ENCODE measurements at regions not wholly inside any gene's neighbourhood (a gene's known extent, or its start where the extent isn't known, plus 50 kb on each side); places are given as distances from the start of the nearest gene placed in this dataset.
"Not testable (repeated sequence)": the region's sequence is repeated elsewhere in the genome, so short reads cannot be mapped to it uniquely, and the experiment has no call there.

DNA sequence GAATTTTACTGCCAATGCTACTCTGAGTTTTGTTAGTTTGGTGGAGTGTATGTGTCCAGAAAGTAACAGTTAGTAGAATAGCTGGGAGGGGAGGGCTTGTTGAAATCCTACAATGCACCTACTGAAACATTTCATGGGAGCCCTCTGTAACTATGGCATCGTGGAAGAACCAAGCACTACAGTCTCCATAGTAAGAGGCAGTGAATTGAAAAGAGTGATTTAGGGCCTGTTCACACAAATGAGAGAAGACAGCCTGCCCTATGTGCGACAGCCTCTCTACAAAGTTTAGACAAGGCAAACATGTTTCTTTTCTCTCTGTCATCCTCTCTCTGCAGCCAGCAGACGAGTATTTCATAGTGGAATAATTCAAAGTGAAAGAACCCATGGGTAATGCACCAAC lies 676.6 kb downstream of the BRINP1 start:
- WGBS, 3 donors, result 52 to 57% (median 53%) methylated on average over 3 of the region's 3 CpGs
- no peak overlapping the region for H3K27ac ChIP-seq
- H3K27me3 ChIP-seq (ENCODE audit: insufficient read depth in 3 of 3, low read length in 2 of 3), result no peaks in the 10 kb centered on the region
- no peaks in the 10 kb centered on the region for H3K9me3 ChIP-seq
- H3K36me3 ChIP-seq (ENCODE audit: insufficient read depth in 1 of 2, low read depth in 1 of 2), result no peaks in the 10 kb centered on the region
- TF ChIP-seq, protein P1, sequence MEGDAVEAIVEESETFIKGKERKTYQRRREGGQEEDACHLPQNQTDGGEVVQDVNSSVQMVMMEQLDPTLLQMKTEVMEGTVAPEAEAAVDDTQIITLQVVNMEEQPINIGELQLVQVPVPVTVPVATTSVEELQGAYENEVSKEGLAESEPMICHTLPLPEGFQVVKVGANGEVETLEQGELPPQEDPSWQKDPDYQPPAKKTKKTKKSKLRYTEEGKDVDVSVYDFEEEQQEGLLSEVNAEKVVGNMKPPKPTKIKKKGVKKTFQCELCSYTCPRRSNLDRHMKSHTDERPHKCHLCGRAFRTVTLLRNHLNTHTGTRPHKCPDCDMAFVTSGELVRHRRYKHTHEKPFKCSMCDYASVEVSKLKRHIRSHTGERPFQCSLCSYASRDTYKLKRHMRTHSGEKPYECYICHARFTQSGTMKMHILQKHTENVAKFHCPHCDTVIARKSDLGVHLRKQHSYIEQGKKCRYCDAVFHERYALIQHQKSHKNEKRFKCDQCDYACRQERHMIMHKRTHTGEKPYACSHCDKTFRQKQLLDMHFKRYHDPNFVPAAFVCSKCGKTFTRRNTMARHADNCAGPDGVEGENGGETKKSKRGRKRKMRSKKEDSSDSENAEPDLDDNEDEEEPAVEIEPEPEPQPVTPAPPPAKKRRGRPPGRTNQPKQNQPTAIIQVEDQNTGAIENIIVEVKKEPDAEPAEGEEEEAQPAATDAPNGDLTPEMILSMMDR (IDR thresholded peaks at IDR 0.05), result no peak
- H3K4me3 ChIP-seq, result no peak overlapping the region
- no peaks in the 10 kb centered on the region for H3K4me1 ChIP-seq
- DNase-seq, result no peak
- ATAC-seq, result no peak
- intact Hi-C loops (cut with DNase I), result no loop called here

- Histone ChIP-seq H3K4me1 (no peaks in the 10 kb centered on the region), H3K4me3 (no peak overlapping the region), H3K27ac (no peak overlapping the region), H3K9me3 (no peaks in the 10 kb centered on the region), H3K27me3 (ENCODE audit: insufficient read depth in 3 of 3, low read length in 2 of 3) (no peaks in the 10 kb centered on the region), H3K36me3 (ENCODE audit: insufficient read depth in 1 of 2, low read depth in 1 of 2) (no peaks in the 10 kb centered on the region)
- ATAC-seq (no peak), DNase-seq (no peak)
- TF ChIP-seq, protein P1 (IDR thresholded peaks at IDR 0.05), result no peak
- intact Hi-C loops (cut with DNase I), result no loop called here
- 40 to 49% (median 42%) methylated on average over 2 of the region's 2 CpGs for WGBS, 3 donors
Measured at GRCh38 chr9:118693645-118694044, 675.6 kb downstream of the BRINP1 start.

DNA sequence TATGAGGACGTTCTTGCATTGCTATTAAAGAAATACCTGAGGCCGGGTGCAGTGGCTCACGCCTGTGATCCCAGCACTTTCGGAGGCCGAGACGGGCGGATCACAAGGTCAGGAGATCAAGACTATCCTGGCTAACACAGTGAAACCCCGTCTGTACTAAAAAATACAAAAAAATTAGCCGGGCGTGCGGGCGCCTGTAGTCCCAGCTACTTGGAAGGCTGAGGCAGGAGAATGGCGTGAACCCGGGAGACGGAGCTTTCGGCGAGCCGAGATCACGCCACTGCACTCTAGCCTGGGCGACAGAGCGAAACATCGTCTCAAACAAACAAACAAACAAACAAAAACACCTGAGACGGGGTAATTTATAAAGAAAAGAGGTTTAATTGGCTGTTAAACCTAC lies 674.0 kb downstream of the BRINP1 start:
- DNase-seq; H3K4me1 ChIP-seq; H3K36me3 ChIP-seq (ENCODE audit: insufficient read depth in 1 of 2, low read depth in 1 of 2); intact Hi-C loops (cut with DNase I); H3K27ac ChIP-seq; H3K9me3 ChIP-seq; ATAC-seq; H3K27me3 ChIP-seq (ENCODE audit: insufficient read depth in 3 of 3, low read length in 2 of 3); H3K4me3 ChIP-seq: not testable (repeated sequence)
- WGBS, 3 donors, result 89 to 90% (median 90%) methylated on average over 23 of the region's 23 CpGs

DNA sequence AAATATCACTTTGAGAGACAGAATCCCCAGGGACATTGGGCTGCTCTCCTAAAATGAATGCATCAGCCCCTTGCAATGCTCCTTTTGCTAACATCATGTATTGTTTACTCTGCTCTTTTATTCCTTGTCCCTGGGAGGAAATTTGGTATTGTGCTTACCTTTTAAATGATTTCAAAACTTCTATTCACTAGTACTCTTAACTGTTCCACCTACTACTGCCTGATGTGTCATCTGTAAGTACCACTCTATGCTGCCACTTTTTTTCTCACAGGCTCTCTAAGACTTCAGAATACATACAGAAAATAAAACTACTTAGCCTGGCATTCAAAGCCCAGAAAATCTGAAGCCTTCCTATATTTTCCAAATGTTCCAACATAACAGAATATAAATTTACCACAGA lies 667.2 kb downstream of the BRINP1 start:
- no peak for ATAC-seq
- intact Hi-C loops (cut with DNase I), result no loop called here

DNA sequence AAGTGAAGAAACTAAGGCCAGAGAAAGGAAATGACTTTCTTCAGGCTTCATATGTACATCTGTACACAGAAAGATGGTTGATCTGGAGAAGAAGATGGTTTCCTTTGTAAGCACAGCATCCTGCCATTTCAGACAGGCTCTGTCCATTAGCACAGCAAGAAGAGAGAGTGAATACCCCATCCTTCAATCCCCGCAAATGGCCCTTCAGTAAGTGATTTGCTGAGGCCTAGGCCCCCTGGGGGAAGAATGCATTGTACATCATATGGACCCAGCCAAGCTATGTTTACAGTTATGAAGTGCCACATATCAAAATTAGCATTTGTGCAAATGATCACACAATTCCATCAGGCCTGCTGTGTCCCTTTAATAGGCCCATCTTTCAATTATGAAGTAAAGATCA lies 657.4 kb downstream of the BRINP1 start:
- no peak for ATAC-seq
- Histone ChIP-seq H3K36me3 (ENCODE audit: insufficient read depth in 1 of 2, low read depth in 1 of 2) (no peaks in the 10 kb centered on the region), H3K9me3 (no peaks in the 10 kb centered on the region), H3K27ac (no peak overlapping the region), H3K4me1 (no peaks in the 10 kb centered on the region), H3K27me3 (ENCODE audit: insufficient read depth in 3 of 3, low read length in 2 of 3) (no peaks in the 10 kb centered on the region), H3K4me3 (no peak overlapping the region)
- TF ChIP-seq, protein P1 (IDR thresholded peaks at IDR 0.05), result no peak
- DNase-seq, result no peak
- 78 to 88% (median 87%) methylated on average over 1 of the region's 1 CpG for WGBS, 3 donors
- intact Hi-C loops (cut with DNase I), result no loop called here

More for the DNA sequence above, 667.2 kb downstream of the BRINP1 start:
- Histone ChIP-seq H3K36me3 (ENCODE audit: insufficient read depth in 1 of 2, low read depth in 1 of 2) (no peaks in the 10 kb centered on the region), H3K9me3 (no peaks in the 10 kb centered on the region), H3K27me3 (ENCODE audit: insufficient read depth in 3 of 3, low read length in 2 of 3) (no peaks in the 10 kb centered on the region), H3K4me3 (no peak overlapping the region), H3K27ac (no peak overlapping the region), H3K4me1 (no peaks in the 10 kb centered on the region)
- DNase-seq, result no peak
- TF ChIP-seq, protein P1 (IDR thresholded peaks at IDR 0.05), result no peak

Measured in psoas muscle (tissue), 7 donors.